ENCODE measurements at regions not wholly inside any gene's neighbourhood (a gene's known extent, or its start where the extent isn't known, plus 50 kb on each side); places are given as distances from the start of the nearest gene placed in this dataset.

DNA sequence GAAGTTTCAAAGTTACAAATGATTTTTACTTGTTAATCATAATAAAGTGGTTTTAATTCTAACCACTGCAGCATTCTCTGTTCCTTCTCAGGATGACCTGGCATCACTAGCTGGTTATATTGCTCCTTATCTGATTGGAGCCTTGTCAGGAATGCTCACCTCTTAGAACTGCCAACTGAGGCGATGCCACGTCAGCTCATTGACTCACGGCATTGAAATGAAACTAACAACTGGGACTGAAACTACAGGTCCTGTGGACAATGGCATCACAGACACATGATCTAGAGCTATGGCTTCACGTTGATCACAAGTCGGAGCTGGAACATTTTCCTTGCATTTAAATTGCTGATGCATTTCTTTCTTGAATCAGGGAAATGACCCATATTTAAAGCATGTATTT lies 54.9 kb upstream of the MAP2 start:
- peak in 1 of 2 donors; percentile 35 for TF ChIP-seq POLR2A (IDR thresholded peaks at IDR 0.05)
- TF ChIP-seq, protein P1, sequence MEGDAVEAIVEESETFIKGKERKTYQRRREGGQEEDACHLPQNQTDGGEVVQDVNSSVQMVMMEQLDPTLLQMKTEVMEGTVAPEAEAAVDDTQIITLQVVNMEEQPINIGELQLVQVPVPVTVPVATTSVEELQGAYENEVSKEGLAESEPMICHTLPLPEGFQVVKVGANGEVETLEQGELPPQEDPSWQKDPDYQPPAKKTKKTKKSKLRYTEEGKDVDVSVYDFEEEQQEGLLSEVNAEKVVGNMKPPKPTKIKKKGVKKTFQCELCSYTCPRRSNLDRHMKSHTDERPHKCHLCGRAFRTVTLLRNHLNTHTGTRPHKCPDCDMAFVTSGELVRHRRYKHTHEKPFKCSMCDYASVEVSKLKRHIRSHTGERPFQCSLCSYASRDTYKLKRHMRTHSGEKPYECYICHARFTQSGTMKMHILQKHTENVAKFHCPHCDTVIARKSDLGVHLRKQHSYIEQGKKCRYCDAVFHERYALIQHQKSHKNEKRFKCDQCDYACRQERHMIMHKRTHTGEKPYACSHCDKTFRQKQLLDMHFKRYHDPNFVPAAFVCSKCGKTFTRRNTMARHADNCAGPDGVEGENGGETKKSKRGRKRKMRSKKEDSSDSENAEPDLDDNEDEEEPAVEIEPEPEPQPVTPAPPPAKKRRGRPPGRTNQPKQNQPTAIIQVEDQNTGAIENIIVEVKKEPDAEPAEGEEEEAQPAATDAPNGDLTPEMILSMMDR (IDR thresholded peaks at IDR 0.05) = no peak
